ENCODE measurements at regions not wholly inside any gene's neighbourhood (a gene's known extent, or its start where the extent isn't known, plus 50 kb on each side); places are given as distances from the start of the nearest gene placed in this dataset.
"Not testable (repeated sequence)": the region's sequence is repeated elsewhere in the genome, so short reads cannot be mapped to it uniquely, and the experiment has no call there.

DNA sequence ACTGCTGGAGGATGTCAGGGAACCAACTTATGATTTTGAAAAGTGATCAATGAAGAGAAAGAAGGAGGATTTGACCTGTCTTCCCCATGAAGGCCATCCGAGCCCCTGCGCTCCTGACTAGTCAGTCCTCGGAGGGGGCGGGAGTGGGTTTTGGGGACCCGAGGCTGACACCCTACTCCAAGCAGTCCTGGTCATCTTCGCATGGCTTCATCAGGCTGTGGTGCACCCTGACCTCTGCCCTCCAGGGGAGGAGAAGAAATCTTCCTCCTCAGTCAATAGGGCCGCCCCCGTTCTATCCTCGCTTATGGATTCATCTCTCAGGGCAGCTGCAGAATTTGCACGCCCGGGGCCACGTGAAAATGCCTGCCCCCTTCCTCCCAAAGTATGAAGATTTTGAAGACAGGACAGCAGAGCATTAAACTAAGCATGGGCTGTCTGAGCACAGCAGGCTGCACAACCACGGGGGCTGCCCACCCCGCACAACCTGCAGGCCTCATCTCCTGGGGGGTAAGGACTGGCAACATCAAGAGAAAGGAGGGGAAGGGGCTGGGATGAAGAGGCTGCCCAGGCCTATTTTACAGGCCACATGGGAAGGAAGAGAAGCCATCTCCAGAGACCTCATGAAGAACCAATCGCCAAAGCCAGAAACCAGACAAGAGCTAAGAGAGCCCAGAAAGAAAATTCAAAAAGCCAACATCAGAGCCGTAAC is 138.1 kb upstream of the PHACTR3 start:
- DNase-seq, result no peak

DNA sequence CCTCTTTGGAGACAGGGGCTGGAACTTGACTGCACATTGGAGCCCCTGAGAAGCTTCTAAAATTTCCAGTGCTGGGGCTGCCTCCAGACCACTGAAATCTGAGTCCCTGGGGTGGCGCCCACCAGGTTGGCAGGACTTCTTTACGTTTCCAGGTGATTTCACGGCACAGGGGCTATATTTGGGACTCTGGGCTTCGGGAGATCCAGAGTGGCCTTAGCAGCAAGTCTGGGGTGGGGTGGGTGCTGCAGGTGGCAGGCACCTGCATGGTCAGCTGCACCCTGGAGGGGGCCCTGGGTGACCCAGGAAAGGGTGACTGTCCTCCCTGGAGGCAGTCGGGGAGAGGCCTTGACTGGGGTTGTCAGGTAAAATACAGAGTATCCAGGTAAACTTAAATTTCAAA is 135.5 kb upstream of the PHACTR3 start:
- no peak for DNase-seq

DNA sequence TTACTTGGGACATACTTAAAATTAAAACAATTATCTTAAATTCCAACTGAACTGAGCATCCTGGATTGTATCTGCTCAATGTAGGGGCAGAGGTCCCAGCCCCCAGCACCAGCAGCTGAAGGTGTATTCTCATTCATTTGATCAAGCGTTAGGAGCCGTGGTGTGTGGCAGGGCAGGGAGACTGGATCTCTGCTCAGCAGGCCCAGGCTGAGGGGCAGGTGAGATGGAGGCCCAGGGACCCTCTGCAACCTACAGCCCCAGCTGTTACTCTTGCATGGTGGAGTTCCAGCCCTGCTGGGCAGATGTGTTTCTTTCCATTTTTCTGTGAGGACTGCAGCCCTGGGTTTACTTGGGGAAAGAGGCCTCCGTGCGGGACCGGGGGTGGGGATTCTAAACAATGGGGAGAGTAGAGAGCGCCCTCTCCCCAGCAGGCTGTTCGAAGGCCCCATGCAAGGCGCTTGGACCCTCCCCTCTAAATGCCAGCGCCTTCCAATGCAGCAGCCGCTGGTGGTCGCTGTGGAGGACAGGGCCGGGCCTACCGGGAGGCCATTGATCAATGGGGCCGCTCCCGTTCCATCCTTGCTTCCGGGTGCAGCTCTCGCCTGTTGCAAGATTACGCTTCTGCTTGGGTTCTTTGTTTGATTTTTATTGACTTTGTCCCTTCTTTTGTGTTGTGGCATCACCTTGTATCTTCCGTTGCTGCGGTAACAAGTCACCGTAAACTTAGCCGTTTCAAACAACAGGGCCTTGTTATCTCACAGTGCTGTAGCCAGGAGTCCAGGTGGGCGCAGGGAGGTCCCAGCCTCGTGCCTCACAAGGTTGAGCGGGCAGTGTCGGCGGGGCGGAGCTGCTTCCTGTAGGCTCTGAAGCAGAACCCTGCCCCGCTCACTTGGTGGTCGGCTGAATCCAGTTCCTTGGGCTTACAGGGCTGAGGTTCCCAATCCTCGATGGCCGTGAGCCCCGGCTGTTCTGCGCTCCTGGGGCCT is 134.8 kb upstream of the PHACTR3 start:
- DNase-seq, result no peak

DNA sequence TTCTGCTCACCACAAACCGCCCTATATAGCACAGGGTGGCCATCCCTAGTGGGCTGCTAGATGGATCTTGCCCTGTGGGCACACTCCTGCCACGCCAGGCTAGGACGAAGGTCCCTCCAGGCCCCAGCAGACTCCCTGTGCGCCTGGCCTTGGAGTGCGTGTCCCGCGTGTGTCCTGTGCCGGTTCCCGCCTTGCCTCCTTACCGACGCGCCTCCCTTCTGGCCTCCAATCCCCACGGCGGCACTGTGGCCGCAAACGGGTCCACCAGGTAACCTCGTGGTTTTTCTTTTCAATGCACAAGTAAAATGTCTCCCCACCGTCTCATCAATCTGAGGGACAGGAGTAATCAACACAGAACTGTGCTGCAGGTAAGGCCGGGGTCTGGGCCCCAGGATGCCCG is 133.8 kb upstream of the PHACTR3 start:
- DNase-seq, result no peak

DNA sequence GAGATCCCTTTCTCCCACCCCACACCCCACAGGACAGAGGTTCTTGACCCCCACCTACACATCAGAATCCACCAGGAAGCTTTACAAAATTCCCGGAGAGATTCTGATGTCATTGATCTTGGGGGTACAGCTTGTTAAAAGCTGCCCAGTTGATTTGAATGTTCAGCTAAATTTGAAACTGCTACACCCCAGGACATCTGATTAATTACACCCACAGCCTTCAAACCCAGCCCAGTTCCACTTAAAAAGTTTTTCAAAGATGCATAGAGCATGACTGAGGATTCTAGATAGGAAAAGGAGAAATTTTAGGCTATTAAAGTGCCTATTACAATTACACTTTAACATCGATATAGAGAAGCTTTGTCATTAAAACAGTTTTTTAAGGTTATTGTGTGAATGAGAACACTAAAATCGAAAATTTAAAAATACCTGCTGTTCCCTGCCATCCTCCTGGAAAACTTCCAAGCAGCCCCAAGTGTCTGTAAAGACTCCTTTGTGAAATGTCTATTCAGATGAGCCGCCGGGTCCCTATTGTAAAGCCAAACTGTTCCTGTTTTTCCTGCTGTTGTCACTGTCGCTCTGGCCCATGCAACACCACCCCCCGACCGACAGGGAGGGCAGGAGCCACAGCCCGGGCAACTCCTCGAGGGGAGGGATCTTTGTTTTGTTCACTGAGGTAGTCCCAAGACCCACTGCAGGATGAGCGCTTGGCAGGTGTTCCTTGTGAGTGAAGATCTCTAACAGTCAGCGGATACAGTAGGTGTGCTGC is 132.5 kb upstream of the PHACTR3 start:
- DNase-seq, result no peak

DNA sequence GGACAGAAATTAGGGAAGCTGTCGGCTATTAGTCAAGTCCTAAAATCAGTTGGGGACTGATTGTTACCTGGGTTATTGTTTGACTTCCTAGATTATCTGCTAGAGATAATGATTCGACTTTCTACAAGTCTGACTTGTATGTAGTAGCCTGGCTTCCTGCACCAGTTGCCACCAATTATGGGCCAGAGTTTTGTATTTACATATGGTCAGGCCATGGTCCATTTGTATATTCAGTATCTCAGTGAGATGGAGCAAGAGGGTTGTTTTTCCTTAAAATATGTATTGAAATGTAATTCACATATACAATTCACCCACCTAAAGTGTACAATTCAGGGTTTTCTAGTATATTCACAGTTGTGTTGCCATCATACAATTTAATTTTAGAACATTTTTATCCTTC is 130.6 kb upstream of the PHACTR3 start:
- DNase-seq, result no peak

DNA sequence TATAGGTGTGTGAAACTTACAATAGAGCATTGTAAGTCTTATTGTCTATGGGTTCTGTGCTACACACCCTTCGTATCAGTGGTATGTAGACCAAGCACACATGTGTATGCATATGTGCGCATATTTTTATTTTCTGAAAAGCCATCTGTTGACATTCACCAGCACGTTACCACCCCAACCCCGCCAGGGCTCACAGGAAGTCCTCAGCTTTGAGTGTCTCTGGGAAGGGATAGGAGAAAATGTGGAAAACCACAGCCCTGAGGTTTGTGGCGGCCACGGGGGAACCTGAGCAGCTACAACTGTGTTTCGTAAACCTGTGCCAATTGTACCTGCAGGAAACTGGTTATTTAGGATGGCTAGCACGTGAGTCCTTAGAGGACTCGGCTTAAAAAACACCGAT is 123.3 kb upstream of the PHACTR3 start:
- DNase-seq, result no peak

DNA sequence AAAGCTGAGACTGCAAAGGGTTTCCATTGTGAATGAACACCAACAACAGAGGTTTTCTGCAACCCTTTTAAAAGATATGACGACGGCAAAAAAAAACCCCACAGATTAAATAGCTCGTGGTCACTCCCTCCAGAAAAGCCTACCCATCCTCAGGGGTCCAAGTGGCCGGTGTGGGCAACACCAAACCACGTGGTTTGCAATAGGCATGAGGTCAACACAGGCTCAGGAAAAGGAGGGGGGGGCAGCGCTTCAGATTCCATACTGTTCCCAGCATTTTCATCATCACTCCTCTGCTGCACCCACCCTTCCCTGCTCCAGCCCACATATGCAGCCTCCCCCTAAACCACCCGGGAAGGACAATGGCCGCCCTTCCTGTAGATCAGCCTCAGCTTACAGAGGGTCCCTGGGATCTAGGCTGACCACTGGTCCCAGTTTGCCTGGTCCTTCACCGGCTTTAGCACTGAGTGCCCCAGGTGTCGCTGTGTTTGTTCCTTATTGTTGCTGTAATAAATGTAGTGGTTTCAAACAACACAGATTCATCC is 122.8 kb upstream of the PHACTR3 start:
- DNase-seq, result no peak

DNA sequence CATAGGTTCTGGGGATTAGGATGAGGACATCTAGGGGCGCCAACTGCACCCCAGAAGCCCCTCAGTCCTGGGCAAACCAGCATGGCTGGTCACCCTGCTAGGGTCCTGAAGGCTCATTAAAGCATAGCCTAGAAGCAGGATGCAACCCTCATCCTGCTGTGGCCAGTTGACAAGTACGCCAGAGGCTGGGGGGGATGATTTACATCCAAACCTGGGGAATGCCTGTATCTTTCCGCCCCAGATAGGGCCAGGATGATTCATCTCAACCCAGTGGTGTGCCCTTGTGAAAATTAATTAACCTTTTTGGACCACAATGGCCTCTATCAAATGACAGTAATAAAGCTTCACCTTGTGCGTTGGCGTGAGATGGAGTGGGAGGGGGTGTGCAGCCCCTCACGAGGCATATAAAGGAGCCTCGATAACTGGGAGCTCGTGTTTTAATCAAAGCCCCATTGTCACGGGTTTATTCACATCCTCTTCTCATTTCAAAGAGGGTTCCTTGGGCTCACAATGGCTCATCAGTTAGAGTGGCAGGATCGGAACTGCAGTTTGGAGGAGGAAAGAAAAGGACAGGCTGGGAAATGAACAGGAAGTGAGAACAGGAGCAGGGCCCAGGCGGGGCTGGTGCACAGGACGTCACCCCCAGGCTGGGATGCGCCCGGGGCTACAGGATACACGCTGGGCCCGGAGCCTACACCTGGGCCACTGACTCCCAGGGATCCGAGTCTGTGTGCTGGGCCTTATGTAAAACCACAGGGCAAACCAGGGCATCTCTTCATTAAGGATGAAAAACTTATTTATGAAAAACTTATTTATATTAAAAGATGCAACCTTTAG is 121.8 kb upstream of the PHACTR3 start:
- DNase-seq, result no peak

DNA sequence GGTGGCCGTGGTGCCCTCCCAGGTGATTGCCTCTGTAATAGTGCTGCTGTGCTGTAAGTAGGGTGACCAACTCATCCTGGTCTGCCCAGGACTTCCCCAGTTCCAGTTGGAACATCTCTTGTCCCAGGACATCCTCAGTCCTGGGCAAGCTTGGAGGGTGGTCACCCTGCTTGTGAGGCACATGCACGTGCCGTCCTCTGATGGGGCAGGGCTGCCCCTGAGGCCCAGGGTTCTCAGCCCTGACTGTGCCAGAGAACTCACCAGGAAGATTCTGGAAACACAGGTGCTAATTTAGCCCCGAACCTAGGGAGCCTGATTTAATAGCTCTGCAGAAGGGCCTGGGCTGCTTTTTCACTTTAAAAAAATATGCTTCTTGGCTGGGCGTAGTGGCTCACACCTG is 120.9 kb upstream of the PHACTR3 start:
- DNase-seq, result no peak

DNA sequence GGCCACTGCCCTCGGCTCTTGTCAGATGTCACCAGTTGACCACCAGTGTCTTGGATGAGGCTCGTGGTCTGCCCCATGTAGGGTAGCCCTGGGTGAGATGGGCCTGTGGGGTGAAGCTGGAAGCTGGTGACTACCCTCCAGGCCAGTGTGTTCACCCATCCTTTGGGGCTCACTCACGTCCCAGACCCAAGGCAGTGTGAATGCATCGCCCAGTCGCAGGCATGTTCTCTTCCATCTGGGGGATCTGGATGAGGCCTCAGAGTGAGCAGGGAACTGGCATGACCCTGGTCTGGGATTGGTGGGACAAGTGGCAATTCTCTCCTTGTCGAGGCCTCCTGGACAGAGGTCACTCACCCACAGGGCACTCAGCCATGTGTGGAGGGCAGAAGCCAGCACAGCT is 120.1 kb upstream of the PHACTR3 start:
- no peak for DNase-seq

DNA sequence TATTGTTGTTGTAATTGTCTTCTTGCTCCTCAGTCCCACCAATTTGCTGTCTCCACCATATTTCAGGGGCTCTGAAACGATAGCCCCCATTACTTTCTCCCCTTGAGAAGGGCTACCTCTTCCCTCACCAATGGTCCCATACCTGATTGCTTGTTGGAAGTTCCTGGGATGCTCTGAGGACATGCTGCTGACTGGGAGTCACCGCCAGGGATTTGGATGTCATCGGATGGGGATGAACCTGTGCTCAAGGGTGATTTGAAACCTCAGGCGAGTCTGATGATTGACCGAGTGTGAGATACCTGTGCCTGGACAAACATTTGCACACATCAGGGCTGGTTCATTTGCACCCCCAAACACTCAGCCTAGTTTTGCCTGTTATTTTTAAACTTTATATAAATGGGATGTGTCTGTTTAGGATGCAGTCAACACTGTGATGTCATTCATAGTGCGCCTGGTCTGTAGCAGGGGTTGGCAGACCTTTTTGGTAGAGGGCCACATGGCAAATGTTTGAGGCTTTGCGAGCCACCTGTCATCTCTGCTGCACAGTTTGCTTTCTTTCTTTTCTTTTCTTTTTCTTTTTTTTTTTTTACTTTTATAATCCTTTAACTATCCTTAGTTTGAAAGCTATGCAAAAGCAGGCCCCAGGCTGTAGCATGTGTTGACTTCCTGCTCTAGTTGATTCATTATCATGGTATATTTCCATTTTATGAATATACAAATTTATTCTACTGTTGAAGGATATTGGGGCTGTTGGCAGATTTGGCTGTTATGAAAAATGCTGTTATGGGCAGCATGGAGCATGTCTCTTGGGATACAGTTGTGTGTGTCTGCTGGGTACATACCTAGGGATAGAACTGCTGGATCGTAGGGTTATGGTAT is 118.5 kb upstream of the PHACTR3 start:
- DNase-seq, result no peak

DNA sequence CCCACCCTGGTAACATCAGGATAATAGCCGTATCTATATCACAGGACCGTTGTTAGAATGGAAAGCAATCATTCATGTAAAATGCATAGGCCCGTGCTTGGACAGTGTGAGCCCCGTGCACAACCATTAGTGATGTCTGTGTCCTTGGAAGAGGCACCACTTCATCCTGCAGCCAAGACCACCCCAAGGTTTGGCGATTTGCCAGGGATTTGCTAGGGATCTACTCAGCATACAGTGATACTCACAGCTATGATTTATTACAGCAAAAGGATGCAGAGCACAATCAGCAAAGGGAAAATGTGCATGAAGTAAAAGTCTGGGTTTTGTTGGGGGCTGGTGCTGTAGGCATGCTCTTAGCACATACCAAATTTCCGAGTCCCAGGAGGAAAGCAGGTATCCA is 115.9 kb upstream of the PHACTR3 start:
- DNase-seq, result not testable (repeated sequence)

DNA sequence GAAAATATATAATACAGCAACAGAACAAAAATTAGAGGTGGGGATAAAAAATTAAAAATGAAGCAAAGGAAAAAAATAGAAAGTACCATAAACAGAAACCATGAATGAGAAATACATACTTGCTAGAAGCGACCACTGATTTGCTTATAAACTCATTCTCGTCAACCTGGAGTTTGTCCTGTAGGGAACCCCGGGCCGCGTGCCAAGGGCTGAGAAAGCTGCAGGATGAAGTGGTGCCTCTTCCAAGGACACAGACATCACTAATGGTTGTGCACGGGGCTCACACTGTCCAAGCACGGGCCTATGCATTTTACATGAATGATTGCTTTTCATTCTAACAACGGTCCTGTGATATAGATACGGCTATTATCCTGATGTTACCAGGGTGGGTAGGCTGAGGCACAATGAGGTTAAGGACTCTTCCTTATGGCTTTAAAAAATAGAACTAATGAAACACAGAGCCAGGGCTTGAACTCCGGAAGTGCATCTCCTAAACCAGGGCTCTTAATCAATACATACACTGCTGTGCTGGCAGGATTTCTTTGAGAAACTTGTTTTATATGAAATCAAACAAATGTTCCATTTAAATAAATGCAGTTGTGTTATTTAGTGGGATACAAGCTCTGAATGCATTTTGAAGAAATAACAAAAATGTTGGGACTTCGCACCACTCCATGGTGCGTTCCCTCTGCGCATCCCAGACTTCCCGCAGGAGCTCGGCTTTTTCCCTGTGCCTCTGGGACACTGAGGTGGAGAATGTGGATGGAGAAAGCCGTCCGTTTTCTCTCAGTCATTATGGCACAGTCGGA is 113.9 kb upstream of the PHACTR3 start:
- not testable (repeated sequence) for DNase-seq

DNA sequence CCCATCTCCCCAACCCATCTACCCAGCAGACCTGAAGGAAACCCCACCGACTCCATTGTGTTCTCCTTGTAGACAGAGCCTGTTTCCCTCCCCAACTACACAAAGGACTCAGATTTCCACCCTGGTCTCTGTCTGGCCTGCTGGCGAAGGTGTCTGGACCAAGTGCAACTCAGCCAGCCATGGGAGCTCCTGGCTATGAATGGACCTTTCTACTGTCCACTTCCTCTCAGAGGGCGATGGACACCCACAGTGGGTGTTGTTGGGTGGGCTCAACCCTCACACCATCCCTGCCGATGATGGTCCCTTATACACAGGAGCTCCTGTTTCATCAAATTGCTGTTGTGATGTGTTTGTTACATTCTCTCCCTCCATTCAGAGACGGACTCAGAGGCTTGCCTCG is 112.5 kb upstream of the PHACTR3 start:
- no peak for DNase-seq

DNA sequence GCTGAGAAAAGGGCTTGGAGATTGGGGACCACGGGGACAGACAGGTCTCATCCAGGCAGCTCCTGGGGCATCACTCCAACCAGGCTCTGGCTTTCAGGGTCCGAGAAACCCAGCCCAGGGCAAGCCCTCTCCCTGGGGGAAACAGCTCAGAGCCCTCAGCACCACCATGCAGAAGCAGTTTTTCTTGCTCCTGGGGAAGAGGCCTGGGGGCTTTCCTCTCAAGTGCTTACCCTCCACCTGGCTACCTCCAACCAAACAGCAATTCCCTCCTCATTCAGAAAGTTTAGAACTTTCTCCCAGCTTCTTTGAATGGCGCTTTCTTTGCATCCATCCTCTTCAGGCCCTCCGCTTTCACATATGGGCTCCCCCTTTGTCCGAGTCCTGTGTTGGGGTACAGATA is 110.4 kb upstream of the PHACTR3 start:
- DNase-seq, result no peak

DNA sequence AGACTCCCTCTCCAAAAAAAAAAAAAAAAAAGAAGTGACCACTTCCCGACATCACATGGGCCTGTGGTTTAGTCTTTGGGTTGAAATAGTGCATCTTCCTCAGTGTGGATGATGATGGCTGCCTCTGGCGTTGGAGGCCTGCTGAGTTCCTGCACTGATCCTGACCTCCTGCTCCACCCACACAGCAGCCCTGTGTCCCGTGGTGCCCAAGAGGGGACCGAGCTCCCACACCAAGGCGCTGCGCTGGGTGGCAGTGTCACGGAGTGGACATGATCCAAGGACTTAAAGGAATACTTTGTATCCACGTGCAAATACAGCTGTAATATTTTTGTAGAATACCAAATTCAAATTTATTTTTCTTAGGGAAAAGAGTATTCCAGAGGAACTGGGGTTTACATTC is 109.2 kb upstream of the PHACTR3 start:
- no peak for DNase-seq

DNA sequence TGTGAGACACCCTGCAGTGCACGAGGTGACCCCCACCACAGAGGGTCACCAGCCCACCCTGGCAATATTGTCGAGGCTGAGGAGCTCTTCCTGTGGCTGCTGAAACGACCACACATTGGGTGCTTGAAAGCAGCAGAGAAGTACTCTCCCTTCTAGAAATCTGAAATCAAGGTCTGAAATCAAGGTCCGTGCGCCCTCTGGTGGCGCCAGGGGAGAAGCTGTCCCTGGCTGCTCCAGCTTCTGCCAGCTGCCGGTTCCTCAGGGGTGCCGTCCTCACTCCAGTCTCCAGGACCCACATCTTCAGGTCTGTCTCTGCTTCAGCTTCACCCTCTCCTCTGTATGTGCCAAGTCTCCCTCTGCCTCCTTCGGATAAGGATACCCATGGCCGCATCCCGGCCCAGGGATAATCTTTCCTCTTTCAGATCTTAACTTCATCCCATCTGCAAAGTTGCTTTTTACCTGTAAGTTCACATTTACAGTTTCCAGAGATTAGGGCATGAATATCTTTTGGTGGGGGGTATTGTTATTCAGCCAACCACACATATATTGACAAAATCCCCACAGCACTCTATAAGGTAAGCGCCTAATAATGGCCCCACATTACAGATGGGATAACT is 108.3 kb upstream of the PHACTR3 start:
- peak; percentile 24 for DNase-seq

DNA sequence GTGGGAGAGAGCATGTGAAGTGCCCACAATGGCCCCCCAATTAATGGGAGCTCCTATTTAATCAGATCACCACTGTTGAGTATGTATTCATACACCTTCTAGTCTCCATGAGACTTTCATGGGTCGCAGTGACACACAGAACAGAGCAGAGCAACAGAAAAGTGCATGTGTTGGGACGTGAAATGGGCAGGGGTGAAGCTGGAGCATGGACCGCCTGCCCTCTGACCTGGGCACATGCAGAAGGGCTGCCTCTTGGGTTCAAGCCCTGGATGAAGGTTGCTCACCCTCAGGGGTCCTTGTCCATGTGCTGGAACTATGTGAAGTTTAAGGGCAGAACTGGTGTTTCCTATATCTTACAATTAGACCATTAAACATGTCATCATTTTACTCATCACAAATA is 106.0 kb upstream of the PHACTR3 start:
- DNase-seq, result no peak

DNA sequence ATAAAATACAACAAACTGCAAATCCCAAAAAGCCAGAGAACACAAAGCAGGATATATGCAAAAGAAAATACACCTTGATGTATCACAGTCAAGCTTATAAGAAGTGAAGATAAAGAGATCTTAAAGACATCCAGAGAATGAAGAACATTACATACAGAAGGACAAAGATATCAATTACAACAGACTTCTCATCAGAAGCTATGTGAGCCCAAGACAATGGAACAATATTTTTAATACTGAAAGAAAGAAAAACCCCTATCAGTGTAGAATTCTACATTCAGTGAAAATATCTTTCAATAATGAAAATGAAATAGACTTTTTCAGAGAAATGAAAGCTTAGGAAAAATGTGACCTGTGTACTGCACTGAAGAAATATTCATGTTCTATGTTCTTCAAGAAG is 104.5 kb upstream of the PHACTR3 start:
- DNase-seq, result no peak

Data from NCI-H446 treated with DMSO at 0.1 percent for 48 hours (cell line).